Breast epithelium (tissue), 4 donors: ENCODE measurements at regions not wholly inside any gene's neighbourhood (a gene's known extent, or its start where the extent isn't known, plus 50 kb on each side); places are given as distances from the start of the nearest gene placed in this dataset.
"Not testable (repeated sequence)": the region's sequence is repeated elsewhere in the genome, so short reads cannot be mapped to it uniquely, and the experiment has no call there.

Experiments used
- DNase-seq, 2 donors: peaks; one replicate each; pipeline ENCODE4 v3.0.0-alpha.2; 2019; ENCODE audit warnings: low spot score in 2 of 2
- H3K27ac ChIP-seq, 2 donors: fragments of 200-600 bp; sonication (generic) in 1 of 2; one replicate each; pipeline ENCODE4 v1.5.1; 2016 to 2019; ENCODE audit warnings: mild to moderate bottlenecking in 1 of 2
- H3K27me3 ChIP-seq, 2 donors: fragments of 200-600 bp; sonication (generic) in 1 of 2; one replicate each; pipeline versions ENCODE4 v1.5.1 to v1.6.0; 2017 to 2019; ENCODE audit warnings: control low read depth in 1 of 2, mild to moderate bottlenecking in 1 of 2
- H3K36me3 ChIP-seq: fragments of 200-600 bp; one replicate; pipeline ENCODE4 v1.5.1; 2019
- H3K4me1 ChIP-seq, 2 donors: fragments of 200-600 bp; sonication (generic); one replicate each; pipeline ENCODE4 v1.5.1; 2016 to 2019; ENCODE audit warnings: control low read depth in 1 of 2
- H3K4me3 ChIP-seq, 3 donors: fragments of 200-600 bp; sonication (generic); 1 replicate in 2 of 3; 2 replicates in 1 of 3; pipeline ENCODE4 v1.5.1; 2016 to 2019; ENCODE audit warnings: mild to moderate bottlenecking in 3 of 3, moderate library complexity in 2 of 3
- H3K9me3 ChIP-seq, 2 donors: fragments of 200-600 bp; sonication (generic) in 1 of 2; one replicate each; pipeline ENCODE4 v1.5.1; 2016 to 2019; ENCODE audit warnings: control low read depth in 1 of 2
- POLR2A ChIP-seq: fragments of 450-650 bp; IDR thresholded peaks from one replicate; pipeline ENCODE4 v1.6.1; 2016; ENCODE audit warnings: antibody characterized with exemption, mild to moderate bottlenecking, moderate library complexity
- POLR2AphosphoS5 ChIP-seq, 3 donors: sonication (generic); formaldehyde crosslinking; IDR thresholded peaks; one replicate each; pipeline ENCODE4 v1.6.1; 2017; ENCODE audit warnings: antibody characterized with exemption in 3 of 3
- intact Hi-C: fragments of 100-400 bp; cut with DNase I; formaldehyde crosslinking; loops from one replicate; pipeline ENCODE4 v1.15.1; 2023; ENCODE audit warnings: low total_unique reads
- TF ChIP-seq, protein P1 (sequence below), 3 donors: fragments of 450-650 bp; IDR thresholded peaks; one replicate each; pipeline ENCODE4 v1.5.1; 2016 to 2017; ENCODE audit warnings: antibody characterized with exemption in 3 of 3, mild to moderate bottlenecking in 3 of 3, moderate library complexity in 3 of 3

GRCh38 chr4:104334410-104334809, 160.3 kb downstream of the CXXC4 start:
- DNase-seq: no peak
- H3K27ac ChIP-seq: no peak overlapping the region
- TF ChIP-seq POLR2AphosphoS5 (IDR thresholded peaks at IDR 0.05) (no peak), POLR2A (no peak)
- TF ChIP-seq, protein P1, sequence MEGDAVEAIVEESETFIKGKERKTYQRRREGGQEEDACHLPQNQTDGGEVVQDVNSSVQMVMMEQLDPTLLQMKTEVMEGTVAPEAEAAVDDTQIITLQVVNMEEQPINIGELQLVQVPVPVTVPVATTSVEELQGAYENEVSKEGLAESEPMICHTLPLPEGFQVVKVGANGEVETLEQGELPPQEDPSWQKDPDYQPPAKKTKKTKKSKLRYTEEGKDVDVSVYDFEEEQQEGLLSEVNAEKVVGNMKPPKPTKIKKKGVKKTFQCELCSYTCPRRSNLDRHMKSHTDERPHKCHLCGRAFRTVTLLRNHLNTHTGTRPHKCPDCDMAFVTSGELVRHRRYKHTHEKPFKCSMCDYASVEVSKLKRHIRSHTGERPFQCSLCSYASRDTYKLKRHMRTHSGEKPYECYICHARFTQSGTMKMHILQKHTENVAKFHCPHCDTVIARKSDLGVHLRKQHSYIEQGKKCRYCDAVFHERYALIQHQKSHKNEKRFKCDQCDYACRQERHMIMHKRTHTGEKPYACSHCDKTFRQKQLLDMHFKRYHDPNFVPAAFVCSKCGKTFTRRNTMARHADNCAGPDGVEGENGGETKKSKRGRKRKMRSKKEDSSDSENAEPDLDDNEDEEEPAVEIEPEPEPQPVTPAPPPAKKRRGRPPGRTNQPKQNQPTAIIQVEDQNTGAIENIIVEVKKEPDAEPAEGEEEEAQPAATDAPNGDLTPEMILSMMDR (IDR thresholded peaks at IDR 0.05): no peak
- H3K36me3 ChIP-seq: no peaks in the 10 kb centered on the region
- H3K4me1 ChIP-seq: no peaks in the 10 kb centered on the region
- no peak overlapping the region for H3K4me3 ChIP-seq
- H3K27me3 ChIP-seq: no peaks in the 10 kb centered on the region
- H3K9me3 ChIP-seq: peaks cover 0 to 21% of the 10 kb centered on the region in 2 donors
- intact Hi-C loops: no loop called here

DNA sequence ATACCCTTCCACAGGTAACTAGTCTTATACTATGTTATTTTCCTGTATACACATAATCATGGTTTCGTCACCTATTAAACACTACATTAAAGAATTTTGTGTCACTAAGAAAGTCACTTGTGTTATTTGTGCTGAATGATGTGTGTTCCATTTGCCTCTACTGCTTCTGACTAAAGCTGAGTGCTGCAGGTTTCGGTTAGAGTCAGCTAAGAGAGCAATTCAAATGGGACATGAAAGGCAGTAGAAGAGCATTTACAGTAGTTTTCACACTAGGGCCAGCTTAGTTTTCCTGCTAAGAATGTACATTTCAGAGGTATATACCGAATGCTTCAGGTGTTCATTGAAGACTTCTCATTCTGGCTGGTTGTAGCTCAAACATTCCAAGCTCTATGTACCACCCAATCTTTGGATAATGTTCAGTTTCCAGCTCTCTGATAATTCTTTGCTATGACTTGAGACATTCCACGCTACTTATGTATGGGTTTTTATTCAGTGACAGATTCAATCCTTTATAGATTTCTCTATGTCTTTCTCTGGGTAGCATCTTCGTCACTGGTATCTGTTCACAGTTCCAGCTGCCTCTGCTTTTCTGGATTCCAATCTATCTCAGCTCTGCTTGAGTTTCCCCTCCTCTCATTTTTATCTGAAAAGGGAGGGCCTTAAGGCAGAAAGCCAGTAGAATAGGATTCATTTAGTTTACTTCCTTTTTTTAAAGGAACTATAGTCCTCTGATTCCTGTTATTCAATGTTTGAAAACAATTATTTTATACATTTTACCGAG, 164.4 kb downstream of the CXXC4 start:
- no peak overlapping the region for H3K4me3 ChIP-seq
- intact Hi-C loops: no loop called here
- no peak for TF ChIP-seq POLR2AphosphoS5 (IDR thresholded peaks at IDR 0.05)
- TF ChIP-seq, protein P1 (IDR thresholded peaks at IDR 0.05): no peak
- no peak for TF ChIP-seq POLR2A
- DNase-seq: no peak
- H3K9me3 ChIP-seq: peaks cover 0 to 10% of the 10 kb centered on the region in 2 donors
- no peak overlapping the region for H3K27ac ChIP-seq
- H3K27me3 ChIP-seq: no peaks in the 10 kb centered on the region
- no peaks in the 10 kb centered on the region for H3K4me1 ChIP-seq
- no peaks in the 10 kb centered on the region for H3K36me3 ChIP-seq

GRCh38 chr4:104326991-104327694, 167.6 kb downstream of the CXXC4 start:
- H3K9me3 ChIP-seq, H3K36me3 ChIP-seq, intact Hi-C loops, H3K4me3 ChIP-seq, H3K27me3 ChIP-seq, DNase-seq, H3K27ac ChIP-seq, H3K4me1 ChIP-seq: not testable (repeated sequence)

DNA sequence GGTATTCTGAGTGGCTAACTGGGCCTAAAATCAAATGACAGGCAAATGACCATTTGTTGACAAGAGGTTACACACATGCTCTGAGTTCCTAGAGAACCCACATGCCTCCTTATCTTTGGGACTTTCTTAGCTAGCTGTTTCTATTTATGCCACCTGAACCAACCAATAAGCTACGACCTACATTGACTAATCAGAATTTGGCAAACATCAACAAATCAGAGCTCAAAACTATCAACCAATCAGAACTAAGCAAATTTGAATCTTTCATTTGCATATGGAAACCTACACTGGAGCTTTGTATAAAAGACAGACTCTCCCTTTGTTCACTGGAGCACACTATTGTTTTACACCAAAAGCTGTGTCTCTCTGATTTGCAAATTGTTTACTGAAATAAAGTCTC, 192.0 kb downstream of the CXXC4 start:
- H3K9me3 ChIP-seq: no peaks in the 10 kb centered on the region
- intact Hi-C loops: no loop called here
- no peaks in the 10 kb centered on the region for H3K4me1 ChIP-seq
- H3K4me3 ChIP-seq: no peak overlapping the region
- no peaks in the 10 kb centered on the region for H3K36me3 ChIP-seq
- no peak overlapping the region for H3K27ac ChIP-seq
- TF ChIP-seq POLR2AphosphoS5 (IDR thresholded peaks at IDR 0.05): no peak
- TF ChIP-seq POLR2A: no peak
- TF ChIP-seq, protein P1 (IDR thresholded peaks at IDR 0.05): no peak
- no peak for DNase-seq
- no peaks in the 10 kb centered on the region for H3K27me3 ChIP-seq

DNA sequence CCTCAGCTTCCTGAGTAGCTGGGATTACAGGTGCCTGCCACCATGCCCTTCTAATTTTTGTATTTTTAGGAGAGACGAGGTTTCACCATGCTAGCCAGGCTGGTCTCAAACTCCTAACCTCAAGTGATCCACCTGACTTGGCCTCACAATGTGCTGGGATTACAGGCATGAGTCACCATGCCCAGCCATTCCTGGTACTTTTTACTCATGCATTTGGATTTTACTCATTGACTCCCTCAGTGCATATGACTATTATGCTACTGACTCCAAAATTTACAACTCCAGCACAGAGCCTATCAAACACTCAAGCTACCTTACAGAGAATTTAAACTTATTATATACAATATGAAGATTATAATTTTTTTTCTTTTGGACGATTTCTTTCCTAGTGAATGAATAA, 199.9 kb downstream of the CXXC4 start:
- TF ChIP-seq POLR2AphosphoS5 (IDR thresholded peaks at IDR 0.05) (no peak), POLR2A (no peak)
- TF ChIP-seq, protein P1 (IDR thresholded peaks at IDR 0.05): no peak
- H3K27ac ChIP-seq: no peak overlapping the region
- no peaks in the 10 kb centered on the region for H3K36me3 ChIP-seq
- intact Hi-C loops: no loop called here
- H3K4me1 ChIP-seq: no peaks in the 10 kb centered on the region
- no peaks in the 10 kb centered on the region for H3K27me3 ChIP-seq
- no peak overlapping the region for H3K4me3 ChIP-seq
- no peak for DNase-seq
- peaks cover 0 to 7% of the 10 kb centered on the region in 2 donors for H3K9me3 ChIP-seq
